DND-41 (cell line): ENCODE measurements at regions not wholly inside any gene's neighbourhood (a gene's known extent, or its start where the extent isn't known, plus 50 kb on each side); places are given as distances from the start of the nearest gene placed in this dataset.
"Not testable (repeated sequence)": the region's sequence is repeated elsewhere in the genome, so short reads cannot be mapped to it uniquely, and the experiment has no call there.

Source experiments
- ATAC-seq: fragments of 200-7000 bp; cut with Tn5 transposase; 3 replicates; pipeline ENCODE4 v1.9.1; 2021; ENCODE audit warnings: low read depth; ENCODE audit not compliant: insufficient read depth
- DNase-seq: peaks from one replicate; pipeline ENCODE4 v3.0.0-alpha.2; 2020
- H2AFZ ChIP-seq: 2 replicates; pipeline ENCODE4 v1.6.0; 2012; ENCODE audit warnings: low read depth, low read length
- H3K27ac ChIP-seq: 2 replicates; pipeline ENCODE4 v1.5.1; 2012; ENCODE audit warnings: low read length, inconsistent platforms
- H3K27me3 ChIP-seq: fragments of 200-600 bp; sonication (generic); 2 replicates; pipeline ENCODE4 v1.6.0; 2012; ENCODE audit warnings: low read length, mild to moderate bottlenecking, inconsistent platforms; ENCODE audit not compliant: insufficient read depth, poor library complexity
- H3K36me3 ChIP-seq: 2 replicates; pipeline ENCODE4 v1.5.1; 2012; ENCODE audit warnings: low read length, inconsistent platforms; ENCODE audit not compliant: insufficient read depth
- H3K4me1 ChIP-seq: 2 replicates; pipeline ENCODE4 v1.5.1; 2012; ENCODE audit warnings: mild to moderate bottlenecking, low read length; ENCODE audit not compliant: insufficient read depth
- H3K4me2 ChIP-seq: 2 replicates; pipeline ENCODE4 v1.6.0; 2012; ENCODE audit warnings: mild to moderate bottlenecking, moderate library complexity, low read length, inconsistent platforms; ENCODE audit not compliant: insufficient read depth
- H3K4me3 ChIP-seq, 2 experiments: fragments of 200-600 bp in 1 of 2; shearing (Covaris generic) in 1 of 2; 2 replicates each; pipeline ENCODE4 v1.5.1; 2012 to 2016; ENCODE audit warnings: inconsistent platforms in 2 of 2, low read length in 2 of 2, mild to moderate bottlenecking in 2 of 2, low read depth in 1 of 2, moderate library complexity in 1 of 2
- H3K79me2 ChIP-seq: 2 replicates; pipeline ENCODE4 v1.6.0; 2012; ENCODE audit warnings: low read length, inconsistent platforms; ENCODE audit not compliant: insufficient read depth
- H3K9ac ChIP-seq: 2 replicates; pipeline ENCODE4 v1.6.0; 2012; ENCODE audit warnings: low read depth, mild to moderate bottlenecking, inconsistent platforms, low read length, moderate library complexity
- H3K9me3 ChIP-seq: 2 replicates; pipeline ENCODE4 v1.5.1; 2012; ENCODE audit warnings: low read length, moderate library complexity, mild to moderate bottlenecking, inconsistent platforms; ENCODE audit not compliant: insufficient read depth, severe bottlenecking
- H4K20me1 ChIP-seq: 2 replicates; pipeline ENCODE4 v1.6.0; 2012; ENCODE audit warnings: low read length; ENCODE audit not compliant: insufficient read depth
- EZH2 ChIP-seq: IDR thresholded peaks from 3 replicates; pipeline ENCODE4 v1.6.1; 2012; ENCODE audit warnings: borderline replicate concordance, low read depth, mild to moderate bottlenecking, moderate library complexity, low read length, inconsistent platforms; ENCODE audit not compliant: severe bottlenecking
- TF ChIP-seq, protein P1 (sequence below): IDR thresholded peaks from 2 replicates; pipeline ENCODE4 v1.5.1; 2012; ENCODE audit warnings: borderline replicate concordance, low read length, moderate library complexity, mild to moderate bottlenecking; ENCODE audit not compliant: poor library complexity, severe bottlenecking; ENCODE audit errors: extremely low read depth

DNA sequence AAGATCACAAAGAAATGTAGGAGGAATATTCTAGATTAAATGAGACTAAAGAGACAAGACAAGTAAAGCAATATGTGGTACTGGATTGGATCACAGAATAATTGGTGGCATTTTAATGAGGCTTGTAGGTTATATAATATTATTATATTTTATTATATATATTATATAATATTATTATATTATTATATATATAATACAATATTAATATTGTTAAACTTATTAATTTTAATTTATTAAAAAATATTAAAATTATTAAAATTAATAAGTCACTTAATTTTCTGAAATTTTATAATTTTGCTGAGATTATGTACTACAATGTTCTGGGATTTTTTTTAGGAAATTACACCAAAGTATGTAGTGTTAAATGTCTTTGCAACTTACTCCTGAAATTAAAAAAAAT, 311.9 kb downstream of the COL11A1 start:
- no peak for DNase-seq
- H3K4me3 ChIP-seq = no peak overlapping the region
- ATAC-seq = no peak
- no peaks in the 10 kb centered on the region for H3K36me3 ChIP-seq
- H3K4me2 ChIP-seq = no peak overlapping the region
- H3K27ac ChIP-seq = no peak overlapping the region
- no peaks in the 10 kb centered on the region for H3K79me2 ChIP-seq
- H3K4me1 ChIP-seq = no peaks in the 10 kb centered on the region
- TF ChIP-seq, protein P1, sequence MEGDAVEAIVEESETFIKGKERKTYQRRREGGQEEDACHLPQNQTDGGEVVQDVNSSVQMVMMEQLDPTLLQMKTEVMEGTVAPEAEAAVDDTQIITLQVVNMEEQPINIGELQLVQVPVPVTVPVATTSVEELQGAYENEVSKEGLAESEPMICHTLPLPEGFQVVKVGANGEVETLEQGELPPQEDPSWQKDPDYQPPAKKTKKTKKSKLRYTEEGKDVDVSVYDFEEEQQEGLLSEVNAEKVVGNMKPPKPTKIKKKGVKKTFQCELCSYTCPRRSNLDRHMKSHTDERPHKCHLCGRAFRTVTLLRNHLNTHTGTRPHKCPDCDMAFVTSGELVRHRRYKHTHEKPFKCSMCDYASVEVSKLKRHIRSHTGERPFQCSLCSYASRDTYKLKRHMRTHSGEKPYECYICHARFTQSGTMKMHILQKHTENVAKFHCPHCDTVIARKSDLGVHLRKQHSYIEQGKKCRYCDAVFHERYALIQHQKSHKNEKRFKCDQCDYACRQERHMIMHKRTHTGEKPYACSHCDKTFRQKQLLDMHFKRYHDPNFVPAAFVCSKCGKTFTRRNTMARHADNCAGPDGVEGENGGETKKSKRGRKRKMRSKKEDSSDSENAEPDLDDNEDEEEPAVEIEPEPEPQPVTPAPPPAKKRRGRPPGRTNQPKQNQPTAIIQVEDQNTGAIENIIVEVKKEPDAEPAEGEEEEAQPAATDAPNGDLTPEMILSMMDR = no peak
- TF ChIP-seq EZH2 = no peak
- H4K20me1 ChIP-seq = no peaks in the 10 kb centered on the region
- H3K9me3 ChIP-seq = no peaks in the 10 kb centered on the region
- H3K27me3 ChIP-seq = no peaks in the 10 kb centered on the region
- H2AFZ ChIP-seq = no peak overlapping the region
- no peak overlapping the region for H3K9ac ChIP-seq

DNA sequence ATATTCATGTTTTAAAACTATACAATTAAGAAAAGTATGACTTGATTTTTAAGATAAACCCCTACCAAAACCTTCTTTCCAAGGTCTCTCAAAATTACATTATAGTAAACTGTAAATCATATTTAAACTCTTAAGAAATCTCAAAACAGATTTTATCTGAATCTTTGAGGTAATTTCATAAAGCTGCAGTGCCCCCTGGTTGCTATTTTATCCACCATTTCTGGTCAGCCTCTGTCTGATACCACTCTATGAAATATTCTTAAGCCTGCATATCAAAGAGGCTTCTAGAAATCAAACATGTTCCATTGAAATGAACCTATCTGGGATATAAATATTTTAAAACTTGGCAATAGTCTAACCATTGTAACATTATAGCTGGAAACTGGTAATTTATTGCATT, 317.3 kb downstream of the COL11A1 start:
- Histone ChIP-seq H2AFZ (no peak overlapping the region), H3K4me1 (no peaks in the 10 kb centered on the region), H3K27me3 (no peaks in the 10 kb centered on the region), H3K27ac (no peak overlapping the region), H3K4me3 (no peak overlapping the region), H3K4me2 (no peak overlapping the region), H3K9ac (no peak overlapping the region), H3K9me3 (no peaks in the 10 kb centered on the region), H4K20me1 (no peaks in the 10 kb centered on the region), H3K79me2 (no peaks in the 10 kb centered on the region), H3K36me3 (no peaks in the 10 kb centered on the region)
- ATAC-seq (no peak), DNase-seq (no peak)
- TF ChIP-seq, protein P1 = peak; percentile 52
- no peak for TF ChIP-seq EZH2

DNA sequence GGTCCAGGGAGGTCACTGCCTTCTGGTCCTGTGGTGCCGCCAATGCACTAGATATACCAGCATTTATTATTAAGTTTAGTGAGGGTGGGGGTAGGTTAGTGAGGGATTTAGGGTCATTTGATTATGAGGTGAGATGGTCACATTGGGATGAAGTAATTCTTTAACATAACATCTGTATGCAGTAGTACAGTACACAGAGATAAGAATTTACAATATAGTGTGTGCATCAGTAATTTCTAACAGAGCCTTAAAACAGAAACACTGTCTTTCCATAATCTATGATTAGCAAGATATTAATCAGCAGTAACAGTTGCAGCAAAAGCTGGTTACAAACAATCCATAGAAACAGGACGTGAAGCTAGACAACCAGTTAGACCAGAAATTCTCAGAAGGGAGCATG, 318.4 kb downstream of the COL11A1 start:
- not testable (repeated sequence) for H2AFZ ChIP-seq, ATAC-seq, H3K9me3 ChIP-seq, H3K4me3 ChIP-seq, H3K27ac ChIP-seq, H3K27me3 ChIP-seq, H3K36me3 ChIP-seq, H3K4me2 ChIP-seq, H3K9ac ChIP-seq, H3K4me1 ChIP-seq, H3K79me2 ChIP-seq, DNase-seq, H4K20me1 ChIP-seq

DNA sequence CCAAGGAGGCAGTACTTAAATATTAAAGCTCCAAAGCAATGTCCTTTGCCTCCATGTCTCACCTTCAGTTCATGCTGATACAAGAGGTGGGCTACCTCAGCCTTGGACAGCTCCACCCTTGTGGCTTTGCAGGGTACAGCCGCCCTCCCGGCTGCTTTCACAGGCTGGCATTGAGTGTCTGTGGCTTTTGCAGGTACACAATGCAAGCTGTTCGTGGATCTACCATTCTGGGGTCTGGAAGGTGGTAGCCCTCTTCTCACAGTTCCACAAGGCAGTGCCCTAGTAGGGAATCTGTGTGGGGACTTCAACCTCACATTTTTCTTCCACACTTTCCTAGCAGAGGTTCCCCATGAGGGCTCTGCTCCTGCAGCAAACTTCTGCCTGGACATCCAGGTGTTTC, 324.8 kb downstream of the COL11A1 start:
- H3K9me3 ChIP-seq = peaks cover 9% of the 10 kb centered on the region
- H3K27ac ChIP-seq = no peak overlapping the region
- DNase-seq (no peak), ATAC-seq (no peak)
- no peak overlapping the region for H3K4me2 ChIP-seq
- H3K4me3 ChIP-seq = no peak overlapping the region
- no peak for TF ChIP-seq EZH2
- TF ChIP-seq, protein P1 = no peak
- no peaks in the 10 kb centered on the region for H3K27me3 ChIP-seq
- no peaks in the 10 kb centered on the region for H3K36me3 ChIP-seq
- no peak overlapping the region for H2AFZ ChIP-seq
- H3K4me1 ChIP-seq = no peaks in the 10 kb centered on the region
- no peak overlapping the region for H3K9ac ChIP-seq
- no peaks in the 10 kb centered on the region for H4K20me1 ChIP-seq
- H3K79me2 ChIP-seq = no peaks in the 10 kb centered on the region
